ENCODE measurements at regions not wholly inside any gene's neighbourhood (a gene's known extent, or its start where the extent isn't known, plus 50 kb on each side); places are given as distances from the start of the nearest gene placed in this dataset.

DNA sequence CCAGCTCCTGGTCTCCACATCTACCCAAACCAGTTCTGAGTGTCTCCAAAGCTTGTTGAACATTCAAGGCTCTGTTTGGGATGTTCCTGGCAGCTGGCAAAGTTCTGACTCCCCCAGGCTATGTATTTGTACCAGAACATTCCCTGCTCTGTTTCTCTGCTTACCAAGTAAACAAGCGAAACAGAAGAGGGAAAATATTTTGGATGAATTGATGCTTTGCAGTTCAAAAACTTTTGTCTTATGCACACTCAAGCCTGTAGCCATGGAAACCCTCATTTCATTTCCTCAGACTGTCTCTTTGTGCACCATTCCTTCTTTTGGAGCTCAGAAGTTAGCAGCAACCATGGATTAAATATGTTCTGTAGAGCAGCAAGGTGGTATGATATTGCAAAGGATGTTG, 145.8 kb downstream of the ACTL7B start:
- TF ChIP-seq, protein P1, sequence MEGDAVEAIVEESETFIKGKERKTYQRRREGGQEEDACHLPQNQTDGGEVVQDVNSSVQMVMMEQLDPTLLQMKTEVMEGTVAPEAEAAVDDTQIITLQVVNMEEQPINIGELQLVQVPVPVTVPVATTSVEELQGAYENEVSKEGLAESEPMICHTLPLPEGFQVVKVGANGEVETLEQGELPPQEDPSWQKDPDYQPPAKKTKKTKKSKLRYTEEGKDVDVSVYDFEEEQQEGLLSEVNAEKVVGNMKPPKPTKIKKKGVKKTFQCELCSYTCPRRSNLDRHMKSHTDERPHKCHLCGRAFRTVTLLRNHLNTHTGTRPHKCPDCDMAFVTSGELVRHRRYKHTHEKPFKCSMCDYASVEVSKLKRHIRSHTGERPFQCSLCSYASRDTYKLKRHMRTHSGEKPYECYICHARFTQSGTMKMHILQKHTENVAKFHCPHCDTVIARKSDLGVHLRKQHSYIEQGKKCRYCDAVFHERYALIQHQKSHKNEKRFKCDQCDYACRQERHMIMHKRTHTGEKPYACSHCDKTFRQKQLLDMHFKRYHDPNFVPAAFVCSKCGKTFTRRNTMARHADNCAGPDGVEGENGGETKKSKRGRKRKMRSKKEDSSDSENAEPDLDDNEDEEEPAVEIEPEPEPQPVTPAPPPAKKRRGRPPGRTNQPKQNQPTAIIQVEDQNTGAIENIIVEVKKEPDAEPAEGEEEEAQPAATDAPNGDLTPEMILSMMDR (IDR thresholded peaks at IDR 0.05), result no peak
- no peak for TF ChIP-seq POLR2A (IDR thresholded peaks at IDR 0.05)

Measured in right lobe of liver (tissue), 4 donors.